HUES6 (cell line): ENCODE measurements at regions not wholly inside any gene's neighbourhood (a gene's known extent, or its start where the extent isn't known, plus 50 kb on each side); places are given as distances from the start of the nearest gene placed in this dataset.
"Not testable (repeated sequence)": the region's sequence is repeated elsewhere in the genome, so short reads cannot be mapped to it uniquely, and the experiment has no call there.

Experiments used
- H3K27ac ChIP-seq: 2 replicates; pipeline ENCODE4 v1.7.0; 2013; ENCODE audit warnings: low read depth, mild to moderate bottlenecking, low read length, inconsistent platforms
- H3K27me3 ChIP-seq: 2 replicates; pipeline ENCODE4 v1.6.1; 2013; ENCODE audit warnings: low read length; ENCODE audit not compliant: control insufficient read depth, insufficient read depth
- H3K36me3 ChIP-seq: 2 replicates; pipeline ENCODE4 v1.6.1; 2013; ENCODE audit warnings: low read length; ENCODE audit not compliant: control insufficient read depth, insufficient read depth
- H3K4me1 ChIP-seq: 2 replicates; pipeline ENCODE4 v1.6.1; 2013; ENCODE audit warnings: low read length; ENCODE audit not compliant: control insufficient read depth, insufficient read depth
- H3K4me3 ChIP-seq: 2 replicates; pipeline ENCODE4 v1.5.1; 2013; ENCODE audit warnings: low read depth, low read length
- H3K9ac ChIP-seq: one replicate; pipeline ENCODE4 v1.6.1; 2013; ENCODE audit warnings: mild to moderate bottlenecking, low read length
- H3K9me3 ChIP-seq: 2 replicates; pipeline ENCODE4 v1.6.1; 2013; ENCODE audit warnings: low read depth, low read length; ENCODE audit not compliant: control insufficient read depth, insufficient read depth

DNA sequence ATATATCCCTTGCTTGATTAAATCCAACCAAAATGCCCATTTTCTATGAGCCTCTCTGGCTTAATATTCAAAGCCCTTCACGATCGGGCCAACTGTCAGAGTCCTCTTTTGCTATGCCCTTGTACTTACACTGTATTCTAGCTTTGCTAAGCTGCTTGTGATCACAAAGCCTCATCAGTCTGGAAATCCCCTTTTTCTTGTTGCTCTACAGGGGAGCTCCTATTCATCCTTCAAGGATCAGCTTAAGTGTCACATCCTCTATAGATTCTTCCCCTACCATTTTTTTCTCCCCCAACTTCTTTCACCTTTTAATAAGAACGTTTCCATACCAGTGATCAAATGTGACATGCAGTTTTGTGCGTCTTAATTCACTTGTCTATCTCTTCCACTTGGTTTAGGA is 450.4 kb upstream of the CHD1 start:
- peaks cover 14% of the 10 kb centered on the region; the same call in 1 of the 2 replicates for H3K9me3 ChIP-seq
- peaks cover 8% of the 10 kb centered on the region for H3K4me1 ChIP-seq
- no peaks in the 10 kb centered on the region for H3K27me3 ChIP-seq
- no peaks in the 10 kb centered on the region for H3K36me3 ChIP-seq
- H3K27ac ChIP-seq: no peak overlapping the region
- no peak overlapping the region for H3K4me3 ChIP-seq
- H3K9ac ChIP-seq: no peak overlapping the region

DNA sequence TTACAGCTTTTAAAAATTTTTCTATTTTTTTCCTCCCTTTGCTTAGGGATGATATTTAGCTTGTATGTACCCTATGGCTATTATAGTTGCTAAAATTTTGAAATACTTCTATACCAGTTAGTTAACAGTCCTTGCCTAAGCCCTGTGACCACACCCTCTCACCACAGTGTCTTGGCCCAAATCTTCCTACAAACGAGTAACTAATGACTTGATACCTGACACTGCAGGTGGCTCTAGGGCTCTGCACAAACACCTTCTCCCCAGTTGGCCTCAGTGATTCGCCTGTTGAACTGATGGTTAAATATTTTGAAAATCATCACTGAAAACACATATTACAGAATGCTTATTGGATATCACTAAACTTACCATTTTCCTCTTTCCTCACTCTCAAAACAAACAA is 449.6 kb upstream of the CHD1 start:
- no peak overlapping the region for H3K9ac ChIP-seq
- H3K4me3 ChIP-seq: no peak overlapping the region
- H3K4me1 ChIP-seq: peaks cover 8% of the 10 kb centered on the region
- H3K27me3 ChIP-seq: no peaks in the 10 kb centered on the region
- H3K9me3 ChIP-seq: peaks cover 10% of the 10 kb centered on the region; the same call in 1 of the 2 replicates
- no peak overlapping the region for H3K27ac ChIP-seq
- no peaks in the 10 kb centered on the region for H3K36me3 ChIP-seq

DNA sequence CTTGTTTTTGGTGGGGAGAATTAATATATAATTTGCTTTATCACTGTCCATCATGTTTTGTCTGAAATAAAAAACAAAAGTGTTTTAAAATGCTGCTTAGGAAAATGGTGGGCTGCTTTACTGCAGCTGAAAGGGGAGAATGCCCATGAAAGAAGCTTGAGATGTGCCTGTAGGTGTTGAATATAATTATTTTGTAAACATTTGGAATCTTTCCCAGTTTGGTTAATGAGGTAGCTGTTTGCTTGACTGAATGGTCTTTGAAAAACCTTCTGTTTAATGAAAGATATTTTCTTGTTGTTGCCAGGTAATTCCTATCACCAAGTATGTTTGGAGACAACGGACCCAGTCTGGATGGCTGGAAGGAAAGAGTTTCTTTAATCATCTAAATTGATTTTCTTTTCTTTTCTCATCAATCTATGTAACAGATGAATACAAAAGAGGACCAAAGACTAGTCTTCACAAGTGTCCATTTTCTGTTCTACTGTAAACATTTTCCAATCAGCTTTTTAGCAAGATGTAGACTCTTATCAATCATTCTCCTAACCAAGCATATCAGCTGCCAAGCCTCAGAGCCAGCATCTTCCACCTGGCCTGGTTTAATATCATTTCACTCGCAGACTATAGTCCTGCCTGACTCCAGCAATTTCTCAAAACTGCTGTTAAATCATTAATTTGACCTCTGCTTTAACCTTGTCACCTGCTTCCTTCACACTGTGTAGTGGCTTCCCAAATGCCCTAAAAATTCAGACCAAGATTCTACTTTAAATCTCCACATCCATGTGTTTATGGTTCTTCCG is 441.2 kb upstream of the CHD1 start:
- Histone ChIP-seq H3K4me3 (no peak overlapping the region), H3K27ac (no peak overlapping the region), H3K9me3 (no peaks in the 10 kb centered on the region), H3K36me3 (no peaks in the 10 kb centered on the region), H3K27me3 (no peaks in the 10 kb centered on the region), H3K9ac (no peak overlapping the region), H3K4me1 (no peaks in the 10 kb centered on the region)

DNA sequence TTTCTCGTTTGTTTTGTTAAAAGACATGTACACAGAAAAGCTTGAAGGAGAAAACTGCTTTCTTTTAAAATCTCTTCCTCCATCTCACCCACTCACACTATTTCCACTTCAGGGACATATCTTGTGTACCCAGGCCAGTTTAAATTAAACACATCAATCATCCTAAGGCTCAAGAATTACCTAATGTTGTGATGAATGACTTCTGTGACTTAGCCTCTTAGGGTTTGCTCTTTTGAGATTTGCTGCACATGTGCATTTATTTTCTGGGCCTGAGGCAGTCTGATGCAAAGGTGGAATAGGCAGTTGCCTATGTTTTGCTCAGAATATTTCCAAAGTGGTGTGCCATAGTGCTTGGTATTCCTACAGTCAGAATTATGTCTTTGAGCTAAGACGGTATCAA is 439.9 kb upstream of the CHD1 start:
- H3K4me1 ChIP-seq: peaks cover under 1% of the 10 kb centered on the region; the same call in 1 of the 2 replicates
- no peaks in the 10 kb centered on the region for H3K9me3 ChIP-seq
- H3K36me3 ChIP-seq: no peaks in the 10 kb centered on the region
- H3K27me3 ChIP-seq: no peaks in the 10 kb centered on the region
- H3K9ac ChIP-seq: no peak overlapping the region
- H3K4me3 ChIP-seq: no peak overlapping the region
- no peak overlapping the region for H3K27ac ChIP-seq

DNA sequence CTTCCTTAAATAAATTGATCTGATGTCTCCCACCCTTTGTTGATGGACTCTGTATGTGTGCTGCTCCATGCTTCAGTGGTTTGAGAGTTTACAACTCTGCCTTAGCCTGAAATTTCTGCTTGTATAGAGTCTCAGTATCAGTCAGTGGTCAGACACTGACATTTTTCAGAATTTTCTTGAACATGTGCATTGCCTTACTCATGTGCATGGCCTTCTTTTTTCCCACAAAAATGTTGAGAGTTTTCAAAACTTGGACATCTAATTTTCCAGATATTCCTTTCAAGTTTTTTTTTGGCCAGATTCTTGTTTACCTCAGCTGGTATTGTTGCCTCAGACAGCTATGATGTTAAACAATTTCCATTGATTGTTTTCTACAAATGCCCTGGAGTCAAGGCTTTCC is 427.1 kb upstream of the CHD1 start:
- no peak overlapping the region for H3K4me3 ChIP-seq
- no peaks in the 10 kb centered on the region for H3K36me3 ChIP-seq
- no peaks in the 10 kb centered on the region for H3K27me3 ChIP-seq
- H3K9me3 ChIP-seq: peaks cover 22% of the 10 kb centered on the region
- no peaks in the 10 kb centered on the region for H3K4me1 ChIP-seq
- H3K9ac ChIP-seq: no peak overlapping the region
- no peak overlapping the region for H3K27ac ChIP-seq

DNA sequence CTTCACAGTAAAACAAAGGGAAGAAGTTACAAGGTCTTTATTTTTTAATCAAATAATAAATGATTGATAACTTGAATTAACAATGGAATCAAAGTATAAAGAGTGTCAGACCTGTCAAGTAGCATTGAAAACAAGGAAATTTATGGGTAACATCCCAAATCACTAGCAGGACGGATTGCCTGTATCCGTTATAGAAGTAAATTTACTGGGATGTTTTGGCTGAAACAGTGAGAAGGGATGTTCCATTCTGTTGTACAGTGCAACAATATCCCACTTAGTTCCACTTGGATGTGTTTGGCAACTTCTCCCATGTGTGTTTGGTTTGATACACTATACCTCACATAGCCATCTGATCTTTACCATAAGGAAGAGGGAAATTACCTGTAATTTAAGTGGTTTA is 421.0 kb upstream of the CHD1 start:
- H3K27ac ChIP-seq: no peak overlapping the region
- no peaks in the 10 kb centered on the region for H3K4me1 ChIP-seq
- H3K4me3 ChIP-seq: no peak overlapping the region
- no peaks in the 10 kb centered on the region for H3K36me3 ChIP-seq
- H3K9me3 ChIP-seq: peaks cover 24% of the 10 kb centered on the region
- H3K9ac ChIP-seq: no peak overlapping the region
- H3K27me3 ChIP-seq: no peaks in the 10 kb centered on the region

DNA sequence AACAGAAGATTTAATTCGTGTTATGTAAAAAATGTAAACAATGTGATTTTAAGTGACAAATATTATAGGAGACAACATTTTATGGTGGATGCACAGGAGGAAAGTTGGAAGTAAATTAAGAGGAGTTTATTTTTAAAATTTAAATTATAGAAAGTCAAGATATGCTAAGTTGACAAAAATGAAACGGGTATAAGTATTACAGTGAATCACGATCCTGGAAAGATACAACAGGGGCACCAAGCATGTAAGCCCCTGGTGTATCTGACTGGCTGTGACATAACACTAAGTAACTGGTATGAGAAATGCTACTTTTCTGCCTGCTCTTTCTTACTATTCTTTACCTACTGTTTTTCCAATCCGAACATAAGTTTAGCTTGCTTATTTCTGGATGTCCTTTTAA is 419.8 kb upstream of the CHD1 start:
- Histone ChIP-seq H3K27me3 (no peaks in the 10 kb centered on the region), H3K27ac (no peak overlapping the region), H3K4me1 (no peaks in the 10 kb centered on the region), H3K36me3 (no peaks in the 10 kb centered on the region), H3K9ac (no peak overlapping the region), H3K4me3 (no peak overlapping the region), H3K9me3 (peaks cover 22% of the 10 kb centered on the region)

DNA sequence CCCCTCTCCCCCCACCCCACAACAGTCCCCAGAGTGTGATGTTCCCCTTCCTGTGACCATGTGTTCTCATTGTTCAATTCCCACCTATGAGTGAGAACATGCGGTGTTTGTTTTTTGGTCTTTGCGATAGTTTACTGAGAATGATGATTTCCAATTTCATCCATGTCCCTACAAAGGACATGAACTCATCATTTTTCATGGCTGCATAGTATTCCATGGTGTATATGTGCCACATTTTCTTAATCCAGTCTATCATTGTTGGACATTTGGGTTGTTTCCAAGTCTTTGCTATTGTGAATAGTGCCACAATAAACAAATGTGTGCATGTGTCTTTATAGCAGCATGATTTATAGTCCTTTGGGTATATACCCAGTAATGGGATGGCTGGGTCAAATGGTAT is 411.0 kb upstream of the CHD1 start:
- not testable (repeated sequence) for H3K36me3 ChIP-seq, H3K27ac ChIP-seq, H3K4me3 ChIP-seq, H3K4me1 ChIP-seq, H3K9ac ChIP-seq, H3K27me3 ChIP-seq, H3K9me3 ChIP-seq

DNA sequence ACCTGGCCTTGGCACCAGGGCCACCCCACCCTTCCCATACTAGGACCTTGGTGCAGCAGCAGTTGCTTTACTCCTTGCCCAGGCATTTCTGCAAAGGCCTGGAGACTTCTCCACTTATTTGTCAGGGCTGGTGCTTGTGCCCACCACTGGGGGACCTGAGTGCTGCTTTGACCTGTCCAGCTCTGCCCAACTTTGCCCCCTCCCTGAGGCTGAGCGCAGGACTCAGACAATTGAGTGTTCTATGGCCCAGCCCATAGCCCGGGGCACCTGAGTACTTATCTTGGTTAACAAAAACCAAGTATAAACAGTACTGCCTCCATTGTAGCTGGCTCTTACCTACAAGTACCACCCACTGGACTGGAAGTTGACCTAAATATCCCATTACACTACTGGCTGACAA is 406.1 kb upstream of the CHD1 start:
- no peak overlapping the region for H3K27ac ChIP-seq
- no peaks in the 10 kb centered on the region for H3K27me3 ChIP-seq
- H3K36me3 ChIP-seq: no peaks in the 10 kb centered on the region
- H3K9me3 ChIP-seq: no peaks in the 10 kb centered on the region
- no peaks in the 10 kb centered on the region for H3K4me1 ChIP-seq
- no peak overlapping the region for H3K4me3 ChIP-seq
- H3K9ac ChIP-seq: no peak overlapping the region

DNA sequence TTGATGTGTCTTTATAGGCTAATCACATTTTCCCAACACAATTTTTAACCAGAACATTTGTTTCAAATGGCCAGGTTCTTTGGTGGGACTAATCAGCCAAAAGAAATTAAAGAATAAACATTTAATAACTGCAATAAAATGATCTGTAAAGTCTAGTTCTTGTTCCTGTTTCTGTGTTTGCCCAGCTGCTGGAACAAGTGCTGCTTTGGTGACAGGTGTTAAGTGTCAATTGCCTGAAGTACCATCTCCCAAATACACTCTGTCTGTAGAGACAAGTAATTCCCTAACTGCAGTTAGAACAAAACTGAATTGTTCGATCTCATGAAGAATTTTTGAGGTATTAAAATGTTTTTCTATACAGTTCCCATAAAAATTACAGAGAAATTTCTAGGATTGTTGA is 402.3 kb upstream of the CHD1 start:
- no peak overlapping the region for H3K9ac ChIP-seq
- no peaks in the 10 kb centered on the region for H3K4me1 ChIP-seq
- H3K27ac ChIP-seq: no peak overlapping the region
- no peaks in the 10 kb centered on the region for H3K9me3 ChIP-seq
- no peaks in the 10 kb centered on the region for H3K36me3 ChIP-seq
- no peaks in the 10 kb centered on the region for H3K27me3 ChIP-seq
- H3K4me3 ChIP-seq: no peak overlapping the region

DNA sequence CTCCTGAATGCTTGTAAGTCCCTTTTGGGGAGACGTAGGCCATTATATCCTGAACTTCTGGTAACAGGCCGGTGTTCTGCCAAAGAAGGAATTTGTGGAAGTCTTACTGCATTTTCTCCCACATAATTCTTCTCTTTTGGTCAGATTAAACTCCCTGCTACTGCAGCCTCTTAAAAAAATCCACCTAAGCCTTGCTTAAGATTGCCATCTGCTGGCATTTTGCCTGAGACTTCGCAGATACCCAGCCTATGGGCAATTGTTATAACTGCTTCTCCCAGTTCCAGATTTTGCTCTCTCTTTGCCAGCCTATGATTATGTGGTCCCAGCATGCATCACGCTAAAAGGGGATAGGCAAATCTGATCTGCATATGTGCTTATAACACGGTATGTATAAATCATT is 391.6 kb upstream of the CHD1 start:
- no peak overlapping the region for H3K9ac ChIP-seq
- H3K4me3 ChIP-seq: no peak overlapping the region
- no peaks in the 10 kb centered on the region for H3K4me1 ChIP-seq
- no peaks in the 10 kb centered on the region for H3K36me3 ChIP-seq
- H3K9me3 ChIP-seq: no peaks in the 10 kb centered on the region
- H3K27me3 ChIP-seq: no peaks in the 10 kb centered on the region
- H3K27ac ChIP-seq: no peak overlapping the region
